ENCODE measurements at regions not wholly inside any gene's neighbourhood (a gene's known extent, or its start where the extent isn't known, plus 50 kb on each side); places are given as distances from the start of the nearest gene placed in this dataset.
A peak's percentile ranks its signal among the peaks of the same experiment; 100 is the strongest.

GRCh38 chr12:124461851-124462623 is 105.4 kb downstream of the NCOR2 start:
- no peak overlapping the region for H3K4me3 ChIP-seq (ENCODE audit: low read length)

DNA sequence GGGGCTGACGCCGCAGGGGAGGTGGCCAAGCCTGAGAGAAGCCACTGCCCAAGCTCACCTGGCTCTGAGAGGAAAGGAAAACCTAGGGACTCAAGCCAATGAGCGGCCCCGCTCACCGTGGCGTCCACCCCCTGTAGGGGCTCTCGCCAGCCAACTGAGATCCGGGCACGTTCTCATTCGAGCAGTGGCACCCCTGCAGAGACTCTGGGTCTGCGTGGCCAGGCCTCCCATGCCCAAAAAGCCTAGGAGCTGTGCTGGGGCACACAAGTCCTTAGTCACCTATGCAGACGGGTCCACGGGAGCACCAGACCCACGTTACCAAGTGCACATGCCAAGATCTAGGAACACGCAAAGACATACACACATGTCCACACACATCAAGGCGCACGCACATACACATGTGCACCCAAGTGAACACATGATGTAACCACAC is 106.2 kb downstream of the NCOR2 start:
- H3K4me3 ChIP-seq (ENCODE audit: low read length) = no peak overlapping the region
- DNase-seq = no peak
- peaks cover 66% of the 10 kb centered on the region for H3K79me2 ChIP-seq (ENCODE audit: low read length)
- no peak overlapping the region for H3K27ac ChIP-seq (ENCODE audit: low read length)
- H3K4me1 ChIP-seq (ENCODE audit: low read length) = peaks cover 33% of the 10 kb centered on the region
- H3K4me2 ChIP-seq (ENCODE audit: low read depth, low read length, poor library complexity, severe bottlenecking) = no peak overlapping the region
- no peaks in the 10 kb centered on the region for H3K27me3 ChIP-seq (ENCODE audit: low read length)
- peaks cover 4% of the 10 kb centered on the region; the same call in 1 of the 2 replicates for H4K20me1 ChIP-seq (ENCODE audit: insufficient read depth, low read depth, low read length)
- H3K36me3 ChIP-seq (ENCODE audit: insufficient read depth, low read length) = peaks cover 20% of the 10 kb centered on the region
- H2AFZ ChIP-seq (ENCODE audit: low read length) = no peak overlapping the region
- H3K9ac ChIP-seq (ENCODE audit: low read length) = no peak overlapping the region
- H3K9me2 ChIP-seq (replicated peaks; ENCODE audit: insufficient read depth, low read length) = no peaks in the 10 kb centered on the region
- no peaks in the 10 kb centered on the region for H3K9me3 ChIP-seq (ENCODE audit: low read length)

More at GRCh38 chr12:124461851-124462623, 105.4 kb downstream of the NCOR2 start:
- no peak for DNase-seq
- no peak overlapping the region for H3K27ac ChIP-seq (ENCODE audit: low read length)
- H3K4me2 ChIP-seq (ENCODE audit: low read depth, low read length, poor library complexity, severe bottlenecking) = no peak overlapping the region
- H2AFZ ChIP-seq (ENCODE audit: low read length) = no peak overlapping the region
- H3K9me2 ChIP-seq (replicated peaks; ENCODE audit: insufficient read depth, low read length) = no peaks in the 10 kb centered on the region
- peaks cover 37% of the 10 kb centered on the region for H3K4me1 ChIP-seq (ENCODE audit: low read length)
- peaks cover 68% of the 10 kb centered on the region for H3K79me2 ChIP-seq (ENCODE audit: low read length)
- peaks cover 20% of the 10 kb centered on the region for H3K36me3 ChIP-seq (ENCODE audit: insufficient read depth, low read length)
- H3K27me3 ChIP-seq (ENCODE audit: low read length) = no peaks in the 10 kb centered on the region
- no peak overlapping the region for H3K9ac ChIP-seq (ENCODE audit: low read length)
- H3K9me3 ChIP-seq (ENCODE audit: low read length) = no peaks in the 10 kb centered on the region
- peaks cover 4% of the 10 kb centered on the region; the same call in 1 of the 2 replicates for H4K20me1 ChIP-seq (ENCODE audit: insufficient read depth, low read depth, low read length)

DNA sequence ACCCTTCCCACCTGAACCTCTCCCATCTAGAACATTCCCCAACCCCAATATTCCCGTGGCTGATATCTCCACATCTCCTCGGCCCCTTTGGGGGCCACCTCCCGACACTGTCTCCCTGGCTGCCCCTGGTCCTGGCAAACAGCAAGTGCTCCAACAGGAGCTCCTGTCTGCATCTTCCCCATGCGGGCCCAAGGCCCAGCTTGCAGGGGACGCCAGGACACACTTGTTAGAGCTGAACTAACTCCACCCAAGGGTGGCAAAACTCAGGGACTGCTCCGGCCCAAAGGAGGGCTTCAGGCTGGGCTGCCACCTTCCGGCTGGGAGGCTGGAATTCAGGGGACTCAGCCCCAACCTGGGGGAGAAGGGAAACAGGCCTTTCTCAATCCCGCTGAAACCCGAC is 106.6 kb downstream of the NCOR2 start:
- Histone ChIP-seq H3K9me3 (ENCODE audit: low read length) (no peaks in the 10 kb centered on the region), H3K9ac (ENCODE audit: low read length) (no peak overlapping the region), H3K79me2 (ENCODE audit: low read length) (peaks cover 66% of the 10 kb centered on the region), H3K27me3 (ENCODE audit: low read length) (no peaks in the 10 kb centered on the region), H3K4me1 (ENCODE audit: low read length) (peaks cover 33% of the 10 kb centered on the region), H3K4me3 (ENCODE audit: low read length) (no peak overlapping the region), H3K27ac (ENCODE audit: low read length) (no peak overlapping the region), H3K9me2 (replicated peaks; ENCODE audit: insufficient read depth, low read length) (no peaks in the 10 kb centered on the region), H3K4me2 (ENCODE audit: low read depth, low read length, poor library complexity, severe bottlenecking) (no peak overlapping the region), H4K20me1 (ENCODE audit: insufficient read depth, low read depth, low read length) (peaks cover 4% of the 10 kb centered on the region; the same call in 1 of the 2 replicates), H2AFZ (ENCODE audit: low read length) (no peak overlapping the region), H3K36me3 (ENCODE audit: insufficient read depth, low read length) (peaks cover 18% of the 10 kb centered on the region)
- DNase-seq = no peak

- no peaks in the 10 kb centered on the region for H3K9me2 ChIP-seq (replicated peaks; ENCODE audit: insufficient read depth, low read length)
- peaks cover 61% of the 10 kb centered on the region for H3K79me2 ChIP-seq (ENCODE audit: low read length)
- H3K9ac ChIP-seq (ENCODE audit: low read length) = no peak overlapping the region
- no peak overlapping the region for H2AFZ ChIP-seq (ENCODE audit: low read length)
- H3K27ac ChIP-seq (ENCODE audit: low read length) = no peak overlapping the region
- no peak for DNase-seq
- H3K4me3 ChIP-seq (ENCODE audit: low read length) = no peak overlapping the region
- peaks cover 11% of the 10 kb centered on the region; the same call in 1 of the 2 replicates for H3K36me3 ChIP-seq (ENCODE audit: insufficient read depth, low read length)
- no peak overlapping the region for H3K4me2 ChIP-seq (ENCODE audit: low read depth, low read length, poor library complexity, severe bottlenecking)
- H4K20me1 ChIP-seq (ENCODE audit: insufficient read depth, low read depth, low read length) = no peaks in the 10 kb centered on the region; the same call in 1 of the 2 replicates
- H3K9me3 ChIP-seq (ENCODE audit: low read length) = no peaks in the 10 kb centered on the region
- H3K4me1 ChIP-seq (ENCODE audit: low read length) = peaks cover 40% of the 10 kb centered on the region
- no peaks in the 10 kb centered on the region for H3K27me3 ChIP-seq (ENCODE audit: low read length)
These were observed 107.4 kb downstream of the NCOR2 start for GRCh38 chr12:124459852-124460645.

- Histone ChIP-seq H3K4me3 (ENCODE audit: low read length) (no peak overlapping the region), H3K27ac (ENCODE audit: low read length) (no peak overlapping the region), H3K9me2 (replicated peaks; ENCODE audit: insufficient read depth, low read length) (no peaks in the 10 kb centered on the region), H3K27me3 (ENCODE audit: low read length) (no peaks in the 10 kb centered on the region), H3K9me3 (ENCODE audit: low read length) (no peaks in the 10 kb centered on the region), H4K20me1 (ENCODE audit: insufficient read depth, low read depth, low read length) (no peaks in the 10 kb centered on the region; the same call in none of the 2 replicates), H2AFZ (ENCODE audit: low read length) (no peak overlapping the region), H3K4me1 (ENCODE audit: low read length) (peaks cover 49% of the 10 kb centered on the region), H3K4me2 (ENCODE audit: low read depth, low read length, poor library complexity, severe bottlenecking) (no peak overlapping the region), H3K79me2 (ENCODE audit: low read length) (peaks cover 61% of the 10 kb centered on the region), H3K36me3 (ENCODE audit: insufficient read depth, low read length) (0 out of 2 replicates have a peak, but pooled peaks cover 5% of the 10 kb centered on the region), H3K9ac (ENCODE audit: low read length) (no peak overlapping the region)
- DNase-seq = no peak
These were observed 108.2 kb downstream of the NCOR2 start for GRCh38 chr12:124458992-124459851.

DNA sequence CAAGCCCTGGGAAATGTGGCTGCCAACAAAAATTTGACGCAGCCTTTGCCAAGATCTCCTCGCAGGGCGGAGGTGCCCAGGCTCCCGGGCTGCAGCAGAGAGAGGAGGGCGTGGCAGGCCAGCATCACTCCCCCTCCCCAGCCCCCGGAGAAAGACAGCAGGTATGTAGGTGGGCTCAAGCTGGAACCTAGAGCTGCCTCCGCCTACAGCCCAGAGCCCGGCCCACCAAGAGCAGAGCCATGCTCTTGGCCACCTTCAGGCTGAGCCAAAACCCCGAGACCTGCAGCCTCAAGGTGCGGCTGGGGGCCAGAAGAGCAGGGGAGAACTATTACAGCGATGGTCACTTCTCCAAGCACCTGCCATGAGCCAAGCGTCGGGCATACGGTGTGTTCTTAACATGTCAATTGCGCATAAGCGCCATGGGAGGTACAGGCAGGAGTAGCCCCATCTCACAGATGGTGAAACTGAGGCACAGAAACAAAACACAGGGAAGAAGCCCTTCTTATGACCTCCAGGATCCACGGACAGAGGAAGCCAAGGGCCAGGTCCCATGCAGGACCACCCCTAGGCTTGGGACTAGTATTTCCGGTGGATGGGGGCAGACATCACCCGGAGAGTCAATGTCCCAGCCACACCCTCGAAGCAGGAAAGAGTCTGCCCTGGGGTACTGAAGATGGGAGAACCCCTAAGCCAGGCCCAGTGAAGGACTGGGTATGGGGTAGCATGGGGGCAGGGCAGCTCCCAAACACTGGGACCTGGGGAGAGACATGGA is 109.0 kb downstream of the NCOR2 start:
- Histone ChIP-seq H3K27ac (ENCODE audit: low read length) (no peak overlapping the region), H3K4me3 (ENCODE audit: low read length) (no peak overlapping the region), H4K20me1 (ENCODE audit: insufficient read depth, low read depth, low read length) (no peaks in the 10 kb centered on the region; the same call in none of the 2 replicates)

More for the DNA sequence above, 109.0 kb downstream of the NCOR2 start:
- no peaks in the 10 kb centered on the region for H3K9me3 ChIP-seq (ENCODE audit: low read length)
- DNase-seq = no peak
- H3K27me3 ChIP-seq (ENCODE audit: low read length) = no peaks in the 10 kb centered on the region
- no peaks in the 10 kb centered on the region for H3K9me2 ChIP-seq (replicated peaks; ENCODE audit: insufficient read depth, low read length)
- peaks cover 59% of the 10 kb centered on the region for H3K79me2 ChIP-seq (ENCODE audit: low read length)
- peak overlapping the region; percentile 27 for H3K4me2 ChIP-seq (ENCODE audit: low read depth, low read length, poor library complexity, severe bottlenecking)
- no peak overlapping the region for H2AFZ ChIP-seq (ENCODE audit: low read length)
- 0 out of 2 replicates have a peak, but pooled peaks cover 5% of the 10 kb centered on the region for H3K36me3 ChIP-seq (ENCODE audit: insufficient read depth, low read length)
- no peak overlapping the region for H3K9ac ChIP-seq (ENCODE audit: low read length)
- H3K4me1 ChIP-seq (ENCODE audit: low read length) = peaks cover 57% of the 10 kb centered on the region

All from Karpas-422 (cell line).